ENCODE measurements at regions not wholly inside any gene's neighbourhood (a gene's known extent, or its start where the extent isn't known, plus 50 kb on each side); places are given as distances from the start of the nearest gene placed in this dataset.

GRCh38 chr6:91434576-91434975 lies 847.7 kb upstream of the MAP3K7 start:
- DNase-seq (ENCODE audit: low read depth): no peak
- no peak overlapping the region for H3K4me3 ChIP-seq (ENCODE audit: low read length)
- TF ChIP-seq, protein P1, sequence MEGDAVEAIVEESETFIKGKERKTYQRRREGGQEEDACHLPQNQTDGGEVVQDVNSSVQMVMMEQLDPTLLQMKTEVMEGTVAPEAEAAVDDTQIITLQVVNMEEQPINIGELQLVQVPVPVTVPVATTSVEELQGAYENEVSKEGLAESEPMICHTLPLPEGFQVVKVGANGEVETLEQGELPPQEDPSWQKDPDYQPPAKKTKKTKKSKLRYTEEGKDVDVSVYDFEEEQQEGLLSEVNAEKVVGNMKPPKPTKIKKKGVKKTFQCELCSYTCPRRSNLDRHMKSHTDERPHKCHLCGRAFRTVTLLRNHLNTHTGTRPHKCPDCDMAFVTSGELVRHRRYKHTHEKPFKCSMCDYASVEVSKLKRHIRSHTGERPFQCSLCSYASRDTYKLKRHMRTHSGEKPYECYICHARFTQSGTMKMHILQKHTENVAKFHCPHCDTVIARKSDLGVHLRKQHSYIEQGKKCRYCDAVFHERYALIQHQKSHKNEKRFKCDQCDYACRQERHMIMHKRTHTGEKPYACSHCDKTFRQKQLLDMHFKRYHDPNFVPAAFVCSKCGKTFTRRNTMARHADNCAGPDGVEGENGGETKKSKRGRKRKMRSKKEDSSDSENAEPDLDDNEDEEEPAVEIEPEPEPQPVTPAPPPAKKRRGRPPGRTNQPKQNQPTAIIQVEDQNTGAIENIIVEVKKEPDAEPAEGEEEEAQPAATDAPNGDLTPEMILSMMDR (conservative IDR thresholded peaks at IDR 0.05; ENCODE audit: low read length): no peak

DNA sequence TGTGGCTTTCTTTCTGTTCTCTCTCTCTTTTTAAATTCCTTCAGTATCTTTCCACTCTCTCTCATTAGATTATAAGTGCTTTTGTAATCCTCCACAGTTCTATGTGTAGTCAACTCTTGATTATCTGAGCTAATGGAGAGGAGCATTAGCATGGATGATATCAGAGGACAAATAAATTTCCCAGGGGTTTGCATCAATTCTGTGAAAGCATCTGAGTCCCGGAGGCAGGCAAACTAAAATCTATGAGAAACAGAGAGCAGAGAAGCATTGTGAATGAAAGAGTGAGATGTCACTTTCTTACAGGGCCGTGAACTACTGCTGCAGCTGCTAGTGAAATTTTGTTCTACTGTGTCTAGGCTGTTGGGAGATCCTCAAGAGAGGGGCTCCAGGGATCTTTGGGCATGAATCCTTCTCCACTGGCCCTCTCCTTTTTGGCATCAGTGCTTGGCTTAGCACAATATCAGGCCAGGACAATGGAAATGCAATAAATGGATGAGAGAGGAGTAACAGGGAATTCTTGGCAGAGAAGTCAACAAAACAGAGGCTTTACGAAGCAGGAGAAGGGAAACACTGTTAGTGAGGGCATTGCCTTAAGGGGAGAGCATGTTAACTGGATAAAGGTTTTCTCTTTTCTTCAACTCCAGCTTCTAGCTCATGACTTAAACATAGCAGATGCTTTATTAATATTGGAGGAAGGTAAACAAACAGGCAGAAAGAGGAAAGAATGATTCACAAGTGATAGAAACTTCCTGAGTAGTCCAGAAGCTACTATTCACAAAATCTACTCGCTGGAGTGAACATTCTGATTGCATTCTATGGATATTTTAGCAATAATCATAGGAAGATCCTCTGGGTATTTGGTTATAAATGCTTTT lies 847.0 kb upstream of the MAP3K7 start:
- TF ChIP-seq, protein P1 (conservative IDR thresholded peaks at IDR 0.05; ENCODE audit: low read length): no peak
- DNase-seq (ENCODE audit: low read depth): no peak
- no peak overlapping the region for H3K4me3 ChIP-seq (ENCODE audit: low read length)

GRCh38 chr6:91428953-91429560 lies 842.2 kb upstream of the MAP3K7 start:
- TF ChIP-seq, protein P1 (conservative IDR thresholded peaks at IDR 0.05; ENCODE audit: low read length): no peak
- H3K4me3 ChIP-seq (ENCODE audit: low read length): no peak overlapping the region
- no peak for DNase-seq (ENCODE audit: low read depth)

DNA sequence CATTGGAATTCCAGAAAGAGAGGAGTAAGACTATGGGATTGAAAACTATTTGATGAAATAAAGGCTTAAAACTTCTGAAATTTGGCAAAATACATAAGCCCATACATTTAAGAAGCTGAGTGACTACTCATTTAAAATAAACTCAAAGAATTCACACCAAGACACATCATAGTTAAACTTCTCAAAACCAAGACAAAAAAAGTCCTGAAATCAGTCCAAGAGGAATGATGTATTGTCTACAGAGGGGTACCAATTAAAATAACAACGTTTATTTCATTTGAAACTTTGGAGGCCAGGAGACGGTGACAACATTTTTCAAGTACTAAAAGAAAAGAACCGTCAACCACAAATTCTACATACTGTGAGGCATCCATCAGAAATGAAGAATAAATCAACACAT lies 841.4 kb upstream of the MAP3K7 start:
- no peak overlapping the region for H3K4me3 ChIP-seq (ENCODE audit: low read length)
- DNase-seq (ENCODE audit: low read depth): no peak
- TF ChIP-seq, protein P1 (conservative IDR thresholded peaks at IDR 0.05; ENCODE audit: low read length): no peak

GRCh38 chr6:91420243-91420642 lies 833.4 kb upstream of the MAP3K7 start:
- TF ChIP-seq, protein P1 (conservative IDR thresholded peaks at IDR 0.05; ENCODE audit: low read length): no peak
- DNase-seq (ENCODE audit: low read depth): no peak
- no peak overlapping the region for H3K4me3 ChIP-seq (ENCODE audit: low read length)

- H3K4me3 ChIP-seq (ENCODE audit: low read length): no peak overlapping the region
- TF ChIP-seq, protein P1 (conservative IDR thresholded peaks at IDR 0.05; ENCODE audit: low read length): no peak
- no peak for DNase-seq (ENCODE audit: low read depth)
Observed at GRCh38 chr6:91415031-91415605, 828.2 kb upstream of the MAP3K7 start.
